ENCODE measurements at regions not wholly inside any gene's neighbourhood (a gene's known extent, or its start where the extent isn't known, plus 50 kb on each side); places are given as distances from the start of the nearest gene placed in this dataset.
A peak's percentile ranks its signal among the peaks of the same experiment; 100 is the strongest.

DNA sequence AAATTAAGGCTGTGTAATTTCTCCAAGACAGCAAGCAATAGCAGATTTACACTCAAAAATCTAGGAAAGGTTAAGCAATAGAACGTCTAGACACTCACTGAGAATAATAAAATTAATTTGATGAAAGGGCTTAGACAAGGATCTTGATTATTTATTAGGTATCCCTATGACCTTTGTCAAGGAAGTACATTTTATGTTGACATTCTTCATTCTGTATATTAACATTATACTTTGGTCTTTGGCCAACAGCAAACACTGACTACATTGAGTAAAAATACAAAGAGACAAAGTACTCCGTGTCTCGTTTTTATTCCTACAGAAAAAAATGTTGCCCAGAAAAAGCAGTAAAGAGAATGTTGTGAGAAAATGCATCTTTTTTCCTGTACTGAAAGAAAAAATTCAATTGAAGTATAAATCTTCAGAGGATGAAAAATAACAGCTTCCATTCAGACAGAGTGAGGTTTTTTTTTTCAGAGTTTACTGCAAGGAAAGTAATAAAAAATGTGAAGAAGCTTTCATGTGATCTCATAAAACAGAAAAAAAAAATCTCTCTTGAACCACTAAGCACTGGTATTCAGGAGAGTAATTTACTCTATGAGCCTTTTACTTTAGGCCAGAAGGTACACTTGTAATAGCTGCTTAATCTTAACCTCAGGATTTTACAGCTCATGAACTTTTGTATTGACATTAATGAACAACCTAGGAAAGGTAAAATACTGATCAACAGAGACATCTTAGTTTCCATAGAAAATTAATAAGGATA, 605.0 kb downstream of the FSCB start:
- WGBS (ENCODE audit: low lambda C conversion rate) = 4% methylated on average over 3 of the region's 3 CpGs
- no peaks in the 10 kb centered on the region for H3K9me3 ChIP-seq (ENCODE audit: low read length)
- no peaks in the 10 kb centered on the region for H3K27me3 ChIP-seq (ENCODE audit: control insufficient read depth in 1 of 2, insufficient read depth in 2 of 2, low read length in 2 of 2)
- DNase-seq (ENCODE audit: low spot score) = peak; percentile 70
- peak; percentile 59 for FAIRE-seq
- no peaks in the 10 kb centered on the region for H3K36me3 ChIP-seq (replicated peaks in 1 of 2; ENCODE audit: control insufficient read depth in 1 of 2, insufficient read depth in 2 of 2, low read length in 2 of 2)
- H3K4me1 ChIP-seq (ENCODE audit: insufficient read depth, low read length) = peaks cover 60% of the 10 kb centered on the region
- intact Hi-C loops (cut with micrococcal nuclease; ENCODE audit: unreplicated experiment) = no loop called here
- BruUV-seq (replicated peaks) = no TSS peak
- in situ Hi-C loops (cut with HindIII; ENCODE audit: extremely low pct_ligation_motif_present, low pct_unique_long_range_greater_than_20kb) = no loop called here
- ATAC-seq = peak; percentile 48
- no peaks in the 10 kb centered on the region for H4K20me1 ChIP-seq (ENCODE audit: insufficient read depth, low read length)
- CTCF ChIA-PET (ENCODE audit: low intra/inter-chr PET ratio, low total read pairs) = no interaction called here
- H3K79me2 ChIP-seq (ENCODE audit: insufficient read depth, low read length) = no peaks in the 10 kb centered on the region
- H3K9ac ChIP-seq (ENCODE audit: insufficient read depth, low read depth, low read length) = peak overlapping the region; percentile 37
- peak overlapping the region in 2 of 3 experiments; percentile 11 to 19; a peak in 2 of 6 replicates for H3K4me3 ChIP-seq (replicated peaks in 1 of 3; ENCODE audit: insufficient read depth in 1 of 3, low read depth in 2 of 3, low read length in 3 of 3)
- peak overlapping the region; percentile 49 for H3K4me2 ChIP-seq (ENCODE audit: low read depth, low read length)
- peak overlapping the region; percentile 86 for H3K27ac ChIP-seq (ENCODE audit: extremely low read length, insufficient read depth, low read length)
- H2AFZ ChIP-seq (ENCODE audit: low read length) = peak overlapping the region; percentile 12
- POLR2A ChIA-PET = no interaction called here
- TF ChIP-seq SMAD9 (CRISPR knock-in tag; IDR thresholded peaks at IDR 0.05) (no peak), NFKB2 (CRISPR knock-in tag; IDR thresholded peaks at IDR 0.05; ENCODE audit: borderline replicate concordance) (no peak), FOXP1 (IDR thresholded peaks at IDR 0.05) (no peak), FOXP1 (CRISPR knock-in tag; IDR thresholded peaks at IDR 0.05) (peak; percentile 23; the same call in 1 of the 2 replicates), ISL2 (CRISPR knock-in tag; IDR thresholded peaks at IDR 0.05) (peak; percentile 74), RELA (CRISPR knock-in tag; IDR thresholded peaks at IDR 0.05) (no peak), ZNF879 (CRISPR knock-in tag; IDR thresholded peaks at IDR 0.05) (no peak), XBP1 (CRISPR knock-in tag; IDR thresholded peaks at IDR 0.05) (no peak), ZNF775 (CRISPR knock-in tag; IDR thresholded peaks at IDR 0.05; ENCODE audit: borderline replicate concordance) (no peak), ZNF253 (CRISPR knock-in tag; IDR thresholded peaks at IDR 0.05; ENCODE audit: borderline replicate concordance) (no peak), ZNF614 (CRISPR knock-in tag; IDR thresholded peaks at IDR 0.05; ENCODE audit: borderline replicate concordance) (no peak; the same call in 1 of the 2 replicates), EP300 (IDR thresholded peaks at IDR 0.05; ENCODE audit: low read depth in 2 of 2, low read length in 2 of 2) (peak in 1 of 2 experiments; percentile 70; a peak in 2 of 4 replicates), EP300 (CRISPR knock-in tag; IDR thresholded peaks at IDR 0.05; ENCODE audit: borderline replicate concordance) (no peak), ZBTB20 (CRISPR knock-in tag; IDR thresholded peaks at IDR 0.05; ENCODE audit: borderline replicate concordance, low read depth) (no peak), ZNF747 (CRISPR knock-in tag; IDR thresholded peaks at IDR 0.05; ENCODE audit: borderline replicate concordance) (no peak), ZNF121 (CRISPR knock-in tag; IDR thresholded peaks at IDR 0.05) (no peak), ZNF510 (CRISPR knock-in tag; IDR thresholded peaks at IDR 0.05; ENCODE audit: low read depth) (no peak)
- TF ChIP-seq, protein P1, sequence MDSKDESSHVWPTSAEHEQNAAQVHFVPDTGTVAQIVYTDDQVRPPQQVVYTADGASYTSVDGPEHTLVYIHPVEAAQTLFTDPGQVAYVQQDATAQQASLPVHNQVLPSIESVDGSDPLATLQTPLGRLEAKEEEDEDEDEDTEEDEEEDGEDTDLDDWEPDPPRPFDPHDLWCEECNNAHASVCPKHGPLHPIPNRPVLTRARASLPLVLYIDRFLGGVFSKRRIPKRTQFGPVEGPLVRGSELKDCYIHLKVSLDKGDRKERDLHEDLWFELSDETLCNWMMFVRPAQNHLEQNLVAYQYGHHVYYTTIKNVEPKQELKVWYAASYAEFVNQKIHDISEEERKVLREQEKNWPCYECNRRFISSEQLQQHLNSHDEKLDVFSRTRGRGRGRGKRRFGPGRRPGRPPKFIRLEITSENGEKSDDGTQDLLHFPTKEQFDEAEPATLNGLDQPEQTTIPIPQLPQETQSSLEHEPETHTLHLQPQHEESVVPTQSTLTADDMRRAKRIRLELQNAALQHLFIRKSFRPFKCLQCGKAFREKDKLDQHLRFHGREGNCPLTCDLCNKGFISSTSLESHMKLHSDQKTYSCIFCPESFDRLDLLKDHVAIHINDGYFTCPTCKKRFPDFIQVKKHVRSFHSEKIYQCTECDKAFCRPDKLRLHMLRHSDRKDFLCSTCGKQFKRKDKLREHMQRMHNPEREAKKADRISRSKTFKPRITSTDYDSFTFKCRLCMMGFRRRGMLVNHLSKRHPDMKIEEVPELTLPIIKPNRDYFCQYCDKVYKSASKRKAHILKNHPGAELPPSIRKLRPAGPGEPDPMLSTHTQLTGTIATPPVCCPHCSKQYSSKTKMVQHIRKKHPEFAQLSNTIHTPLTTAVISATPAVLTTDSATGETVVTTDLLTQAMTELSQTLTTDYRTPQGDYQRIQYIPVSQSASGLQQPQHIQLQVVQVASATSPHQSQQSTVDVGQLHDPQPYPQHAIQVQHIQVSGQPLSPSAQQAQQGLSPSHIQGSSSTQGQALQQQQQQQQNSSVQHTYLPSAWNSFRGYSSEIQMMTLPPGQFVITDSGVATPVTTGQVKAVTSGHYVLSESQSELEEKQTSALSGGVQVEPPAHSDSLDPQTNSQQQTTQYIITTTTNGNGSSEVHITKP (CRISPR knock-in tag; IDR thresholded peaks at IDR 0.05; ENCODE audit: low read depth) = no peak
- TF ChIP-seq, protein P2, sequence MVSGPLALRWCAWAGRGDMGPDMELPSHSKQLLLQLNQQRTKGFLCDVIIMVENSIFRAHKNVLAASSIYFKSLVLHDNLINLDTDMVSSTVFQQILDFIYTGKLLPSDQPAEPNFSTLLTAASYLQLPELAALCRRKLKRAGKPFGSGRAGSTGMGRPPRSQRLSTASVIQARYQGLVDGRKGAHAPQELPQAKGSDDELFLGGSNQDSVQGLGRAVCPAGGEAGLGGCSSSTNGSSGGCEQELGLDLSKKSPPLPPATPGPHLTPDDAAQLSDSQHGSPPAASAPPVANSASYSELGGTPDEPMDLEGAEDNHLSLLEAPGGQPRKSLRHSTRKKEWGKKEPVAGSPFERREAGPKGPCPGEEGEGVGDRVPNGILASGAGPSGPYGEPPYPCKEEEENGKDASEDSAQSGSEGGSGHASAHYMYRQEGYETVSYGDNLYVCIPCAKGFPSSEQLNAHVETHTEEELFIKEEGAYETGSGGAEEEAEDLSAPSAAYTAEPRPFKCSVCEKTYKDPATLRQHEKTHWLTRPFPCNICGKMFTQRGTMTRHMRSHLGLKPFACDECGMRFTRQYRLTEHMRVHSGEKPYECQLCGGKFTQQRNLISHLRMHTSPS (CRISPR knock-in tag; IDR thresholded peaks at IDR 0.05; ENCODE audit: low read depth) = no peak
- TF ChIP-seq, protein P3, sequence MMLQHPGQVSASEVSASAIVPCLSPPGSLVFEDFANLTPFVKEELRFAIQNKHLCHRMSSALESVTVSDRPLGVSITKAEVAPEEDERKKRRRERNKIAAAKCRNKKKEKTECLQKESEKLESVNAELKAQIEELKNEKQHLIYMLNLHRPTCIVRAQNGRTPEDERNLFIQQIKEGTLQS (CRISPR knock-in tag; IDR thresholded peaks at IDR 0.05) = no peak
